Activated gamma-delta T cell treated with anti-CD3 and anti-CD28 coated beads, Interleukin-2, amount 50 U/mL, for 16 hours (primary cell): ENCODE measurements at regions not wholly inside any gene's neighbourhood (a gene's known extent, or its start where the extent isn't known, plus 50 kb on each side); places are given as distances from the start of the nearest gene placed in this dataset.

Experiments
- DNase-seq: peaks from one replicate; pipeline ENCODE4 v3.0.0-alpha.2; 2020; ENCODE audit warnings: low read depth

DNA sequence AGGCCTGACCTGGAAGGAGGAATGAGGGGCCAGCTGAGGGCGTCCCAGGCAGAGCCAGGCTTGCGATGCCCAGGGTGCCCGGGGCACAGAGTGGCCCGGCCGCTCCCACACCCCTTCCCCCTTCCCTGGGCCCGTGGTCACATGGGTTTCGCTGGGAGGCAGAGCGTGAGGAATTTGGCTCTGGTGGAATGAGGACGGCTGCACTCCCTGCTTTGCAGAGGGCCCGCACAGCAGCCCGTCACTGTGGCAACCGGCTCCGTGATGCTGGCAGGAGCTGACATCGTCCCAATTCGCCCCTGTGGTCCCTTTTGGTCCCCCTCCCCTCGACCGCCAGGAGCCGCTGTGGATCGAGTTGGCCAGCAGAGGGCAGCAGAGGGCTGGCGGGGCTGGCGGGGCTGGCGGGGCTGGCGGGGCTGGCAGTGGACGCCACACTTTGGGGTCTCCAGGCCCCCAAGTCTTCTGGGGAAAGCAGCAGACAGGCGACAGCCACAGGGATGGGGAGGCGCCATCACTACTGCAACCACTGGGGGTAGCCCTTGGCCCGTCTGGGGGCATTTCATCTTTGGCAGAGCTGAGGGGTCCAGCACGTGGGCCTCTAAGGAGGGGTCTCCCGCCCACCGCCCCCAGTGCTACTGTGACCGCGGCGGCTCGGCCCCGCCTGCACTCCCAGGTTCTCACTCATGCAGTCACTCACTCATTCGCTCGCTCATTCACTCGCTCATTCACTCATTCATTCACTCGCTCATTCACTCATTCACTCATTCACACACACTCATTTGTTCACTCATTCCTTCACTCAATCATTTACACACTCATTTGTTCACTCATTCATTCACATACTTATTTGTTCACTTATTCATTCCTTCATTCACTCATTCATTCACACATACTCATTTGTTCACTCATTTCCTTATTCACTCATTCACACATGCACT lies 49.7 kb upstream of the BHLHE23 start:
- no peak for DNase-seq
